ENCODE measurements at regions not wholly inside any gene's neighbourhood (a gene's known extent, or its start where the extent isn't known, plus 50 kb on each side); places are given as distances from the start of the nearest gene placed in this dataset.
"Not testable (repeated sequence)": the region's sequence is repeated elsewhere in the genome, so short reads cannot be mapped to it uniquely, and the experiment has no call there.

DNA sequence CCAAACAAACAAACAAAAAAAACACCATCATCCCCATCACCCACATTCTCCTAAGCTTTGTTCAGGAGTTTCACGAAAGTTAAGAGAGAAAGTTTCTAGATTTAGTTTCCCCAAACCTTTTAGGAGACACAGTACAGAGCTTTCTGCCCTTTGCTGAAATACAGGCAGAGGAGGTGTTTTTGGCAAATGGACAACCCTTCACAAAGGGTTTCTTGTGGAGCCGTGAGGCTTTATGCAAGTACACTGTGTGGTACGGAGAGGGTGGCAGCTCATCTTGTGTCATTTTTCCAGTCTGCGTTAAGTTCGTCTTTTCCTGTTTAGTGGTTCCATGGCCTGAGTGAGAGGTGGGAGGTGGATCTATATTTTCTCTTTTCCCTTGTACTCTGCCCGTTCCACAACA is 215.5 kb upstream of the PRKCQ start:
- H3K4me3 ChIP-seq (ENCODE audit: low read depth, low read length) = no peak overlapping the region
- no peak for DNase-seq (ENCODE audit: low read depth)
- TF ChIP-seq, protein P1, sequence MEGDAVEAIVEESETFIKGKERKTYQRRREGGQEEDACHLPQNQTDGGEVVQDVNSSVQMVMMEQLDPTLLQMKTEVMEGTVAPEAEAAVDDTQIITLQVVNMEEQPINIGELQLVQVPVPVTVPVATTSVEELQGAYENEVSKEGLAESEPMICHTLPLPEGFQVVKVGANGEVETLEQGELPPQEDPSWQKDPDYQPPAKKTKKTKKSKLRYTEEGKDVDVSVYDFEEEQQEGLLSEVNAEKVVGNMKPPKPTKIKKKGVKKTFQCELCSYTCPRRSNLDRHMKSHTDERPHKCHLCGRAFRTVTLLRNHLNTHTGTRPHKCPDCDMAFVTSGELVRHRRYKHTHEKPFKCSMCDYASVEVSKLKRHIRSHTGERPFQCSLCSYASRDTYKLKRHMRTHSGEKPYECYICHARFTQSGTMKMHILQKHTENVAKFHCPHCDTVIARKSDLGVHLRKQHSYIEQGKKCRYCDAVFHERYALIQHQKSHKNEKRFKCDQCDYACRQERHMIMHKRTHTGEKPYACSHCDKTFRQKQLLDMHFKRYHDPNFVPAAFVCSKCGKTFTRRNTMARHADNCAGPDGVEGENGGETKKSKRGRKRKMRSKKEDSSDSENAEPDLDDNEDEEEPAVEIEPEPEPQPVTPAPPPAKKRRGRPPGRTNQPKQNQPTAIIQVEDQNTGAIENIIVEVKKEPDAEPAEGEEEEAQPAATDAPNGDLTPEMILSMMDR (IDR thresholded peaks at IDR 0.05; ENCODE audit: low read depth, low read length, missing control alignments) = no peak

DNA sequence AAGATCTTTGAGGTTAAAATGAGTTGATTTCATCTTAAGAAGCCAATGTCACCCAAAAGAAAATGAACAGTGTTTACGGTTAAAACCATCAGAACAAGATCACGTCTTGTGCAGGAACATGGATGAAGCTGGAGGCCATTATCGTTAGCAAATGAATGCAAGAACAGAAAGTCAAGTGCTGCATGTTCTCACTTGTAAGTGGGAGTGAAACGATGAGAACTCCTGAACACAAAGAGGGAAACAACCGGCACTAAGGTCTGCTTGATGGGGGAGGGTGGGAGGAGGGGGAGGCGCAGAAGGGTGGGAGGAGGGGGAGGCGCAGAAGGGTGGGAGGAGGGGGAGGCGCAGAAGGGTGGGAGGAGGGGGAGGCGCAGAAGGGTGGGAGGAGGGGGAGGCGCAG is 214.8 kb upstream of the PRKCQ start:
- H3K4me3 ChIP-seq (ENCODE audit: low read depth, low read length) = not testable (repeated sequence)

DNA sequence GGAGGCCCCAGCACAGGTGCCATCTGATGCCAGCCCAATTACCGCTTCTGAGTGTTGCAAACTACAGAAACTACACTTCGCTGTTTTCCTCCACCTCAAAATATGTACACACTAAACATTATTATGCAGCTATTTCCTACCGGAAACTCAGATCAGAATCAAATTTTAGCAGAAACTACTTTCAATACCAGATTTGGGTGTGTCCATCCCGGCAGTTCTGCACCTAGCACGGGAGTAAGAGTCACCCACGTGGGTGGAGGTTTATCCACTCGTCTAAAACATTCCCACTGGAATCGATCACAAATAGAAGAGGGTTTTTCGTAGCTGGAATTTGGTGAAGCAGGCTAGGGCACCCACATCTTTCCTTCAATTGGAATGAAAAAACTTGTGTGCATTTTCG is 214.4 kb upstream of the PRKCQ start:
- TF ChIP-seq, protein P1 (IDR thresholded peaks at IDR 0.05; ENCODE audit: low read depth, low read length, missing control alignments) = no peak
- no peak for DNase-seq (ENCODE audit: low read depth)
- no peak overlapping the region for H3K4me3 ChIP-seq (ENCODE audit: low read depth, low read length)

More for the DNA sequence above, 214.8 kb upstream of the PRKCQ start:
- DNase-seq (ENCODE audit: low read depth) = not testable (repeated sequence)

DNA sequence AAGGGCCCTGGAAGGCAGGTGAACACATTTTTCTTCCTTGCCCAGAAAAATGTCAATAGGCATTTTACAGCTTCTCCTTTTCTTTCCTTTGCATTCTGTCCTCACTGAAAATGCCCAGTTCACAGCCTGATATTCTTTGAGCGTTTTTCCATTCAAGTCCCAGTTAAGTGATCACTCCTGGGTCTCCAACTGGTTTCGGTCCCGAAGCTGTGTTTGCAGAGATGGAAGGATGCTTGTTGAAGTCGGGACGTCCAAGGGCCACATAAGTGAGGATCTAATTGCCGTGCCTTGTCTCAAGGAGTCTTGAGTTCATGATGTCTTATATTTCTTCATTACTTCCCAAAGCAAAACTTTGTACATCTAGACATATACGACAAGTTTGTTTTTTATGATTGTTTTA is 208.7 kb upstream of the PRKCQ start:
- TF ChIP-seq, protein P1 (IDR thresholded peaks at IDR 0.05; ENCODE audit: low read depth, low read length, missing control alignments) = no peak
- no peak for DNase-seq (ENCODE audit: low read depth)

DNA sequence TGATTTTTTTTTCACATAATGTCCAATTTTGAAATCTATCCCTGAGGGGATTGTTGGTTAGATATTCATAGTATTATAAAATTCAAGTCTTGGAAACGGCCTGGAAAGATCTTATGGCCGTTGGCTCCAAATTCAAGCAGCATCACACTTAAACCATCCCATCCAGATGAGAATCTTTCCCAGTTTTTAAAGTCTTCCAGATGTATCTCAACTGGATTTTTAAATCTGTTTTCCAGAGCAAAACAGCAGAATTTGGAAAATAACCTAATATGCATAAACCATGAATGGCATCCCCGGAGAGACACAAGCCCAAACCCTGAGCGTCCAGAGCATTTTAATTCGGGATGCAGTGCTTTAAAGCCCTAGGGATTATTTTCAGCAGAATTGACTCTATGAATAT is 208.2 kb upstream of the PRKCQ start:
- DNase-seq (ENCODE audit: low read depth) = no peak
- no peak overlapping the region for H3K4me3 ChIP-seq (ENCODE audit: low read depth, low read length)
- TF ChIP-seq, protein P1 (IDR thresholded peaks at IDR 0.05; ENCODE audit: low read depth, low read length, missing control alignments) = no peak

More for the DNA sequence above, 208.7 kb upstream of the PRKCQ start:
- no peak overlapping the region for H3K4me3 ChIP-seq (ENCODE audit: low read depth, low read length)

DNA sequence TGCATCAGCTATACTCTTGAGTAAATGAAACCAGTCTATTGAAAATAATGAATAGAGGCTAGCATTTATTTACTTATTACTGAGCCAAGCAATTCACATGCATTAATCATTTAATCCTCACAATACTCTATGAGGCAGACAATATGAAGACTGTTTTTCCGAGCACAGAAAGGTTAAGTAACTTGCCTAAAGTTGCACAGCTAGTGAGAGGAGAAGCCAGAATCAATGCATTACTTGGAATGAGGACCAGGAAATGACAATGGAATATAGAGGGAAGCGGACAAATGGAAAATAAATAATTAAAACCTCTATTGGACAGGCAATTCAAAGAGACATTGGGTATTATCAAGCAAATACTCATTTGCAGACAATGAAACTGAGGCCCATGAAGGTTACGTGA is 207.6 kb upstream of the PRKCQ start:
- no peak overlapping the region for H3K4me3 ChIP-seq (ENCODE audit: low read depth, low read length)
- TF ChIP-seq, protein P1 (IDR thresholded peaks at IDR 0.05; ENCODE audit: low read depth, low read length, missing control alignments) = no peak
- no peak for DNase-seq (ENCODE audit: low read depth)

DNA sequence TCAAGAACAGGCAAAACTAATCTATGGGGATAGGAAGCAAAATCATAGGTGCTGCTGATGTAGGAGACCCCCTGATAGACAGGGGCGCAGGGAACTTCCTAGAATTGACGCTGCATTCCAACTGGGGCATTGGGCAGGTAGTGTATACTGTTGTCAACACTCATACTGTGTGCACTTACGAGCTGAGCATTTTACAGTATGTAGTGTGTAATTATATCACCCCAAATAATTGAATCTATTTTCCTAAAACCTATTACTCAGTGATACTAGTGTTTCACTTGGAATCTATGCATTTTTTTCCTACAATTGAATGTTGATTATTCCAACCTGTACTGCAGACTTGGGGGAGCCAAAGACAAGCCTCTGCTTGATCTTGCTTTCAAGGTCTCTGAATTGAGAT is 207.0 kb upstream of the PRKCQ start:
- TF ChIP-seq, protein P1 (IDR thresholded peaks at IDR 0.05; ENCODE audit: low read depth, low read length, missing control alignments) = no peak
- DNase-seq (ENCODE audit: low read depth) = no peak
- no peak overlapping the region for H3K4me3 ChIP-seq (ENCODE audit: low read depth, low read length)

All from GM12864 (cell line).